Loucy (cell line): ENCODE measurements at regions not wholly inside any gene's neighbourhood (a gene's known extent, or its start where the extent isn't known, plus 50 kb on each side); places are given as distances from the start of the nearest gene placed in this dataset.

Experiments used
- EZH2phosphoT487 ChIP-seq: fragments of 200-600 bp; IDR thresholded peaks from 2 replicates; pipeline ENCODE4 v1.6.1; 2018; ENCODE audit warnings: antibody characterized with exemption, mild to moderate bottlenecking, moderate library complexity, borderline replicate concordance
- TF ChIP-seq, protein P1 (sequence below): fragments of 200-600 bp; sonication (generic); conservative IDR thresholded peaks from 2 replicates; pipeline ENCODE4 v1.5.1; 2014; ENCODE audit warnings: mild to moderate bottlenecking, antibody characterized with exemption, low read length

DNA sequence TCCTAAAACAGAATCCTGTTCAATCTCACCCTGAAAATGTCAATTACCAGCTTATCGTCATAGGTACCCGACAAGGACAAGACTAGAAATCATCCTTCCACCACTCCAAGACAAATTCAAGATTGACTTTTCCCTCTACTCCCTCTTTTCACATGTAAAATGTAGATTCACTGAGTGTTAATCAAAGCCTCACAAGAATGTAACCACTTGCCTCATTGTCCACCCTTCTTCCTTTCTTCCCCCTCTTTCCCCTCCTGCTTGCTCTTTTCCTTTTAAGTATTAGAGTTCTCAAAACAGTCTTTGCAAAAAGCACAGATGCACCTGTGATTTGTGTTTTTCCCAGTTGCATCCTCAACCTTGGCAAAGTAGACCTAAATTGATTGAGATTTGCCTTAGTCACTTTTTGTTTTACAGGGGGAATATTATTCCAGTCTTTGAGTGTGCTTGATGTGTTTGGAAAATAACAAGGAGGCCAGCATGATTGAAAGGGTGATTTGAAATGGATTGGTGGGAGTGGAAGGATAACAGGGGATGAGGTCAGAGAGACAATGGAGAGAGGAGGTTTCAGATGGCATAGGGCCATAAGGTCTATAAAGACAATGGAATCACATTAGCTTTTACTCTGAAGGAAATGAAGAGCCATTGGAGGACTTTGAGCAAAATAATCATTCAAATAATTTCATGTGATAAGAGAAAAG lies 231.3 kb upstream of the TYRP1 start:
- no peak for TF ChIP-seq EZH2phosphoT487
- TF ChIP-seq, protein P1, sequence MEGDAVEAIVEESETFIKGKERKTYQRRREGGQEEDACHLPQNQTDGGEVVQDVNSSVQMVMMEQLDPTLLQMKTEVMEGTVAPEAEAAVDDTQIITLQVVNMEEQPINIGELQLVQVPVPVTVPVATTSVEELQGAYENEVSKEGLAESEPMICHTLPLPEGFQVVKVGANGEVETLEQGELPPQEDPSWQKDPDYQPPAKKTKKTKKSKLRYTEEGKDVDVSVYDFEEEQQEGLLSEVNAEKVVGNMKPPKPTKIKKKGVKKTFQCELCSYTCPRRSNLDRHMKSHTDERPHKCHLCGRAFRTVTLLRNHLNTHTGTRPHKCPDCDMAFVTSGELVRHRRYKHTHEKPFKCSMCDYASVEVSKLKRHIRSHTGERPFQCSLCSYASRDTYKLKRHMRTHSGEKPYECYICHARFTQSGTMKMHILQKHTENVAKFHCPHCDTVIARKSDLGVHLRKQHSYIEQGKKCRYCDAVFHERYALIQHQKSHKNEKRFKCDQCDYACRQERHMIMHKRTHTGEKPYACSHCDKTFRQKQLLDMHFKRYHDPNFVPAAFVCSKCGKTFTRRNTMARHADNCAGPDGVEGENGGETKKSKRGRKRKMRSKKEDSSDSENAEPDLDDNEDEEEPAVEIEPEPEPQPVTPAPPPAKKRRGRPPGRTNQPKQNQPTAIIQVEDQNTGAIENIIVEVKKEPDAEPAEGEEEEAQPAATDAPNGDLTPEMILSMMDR: no peak
